B cell (primary cell): ENCODE measurements at regions not wholly inside any gene's neighbourhood (a gene's known extent, or its start where the extent isn't known, plus 50 kb on each side); places are given as distances from the start of the nearest gene placed in this dataset.

Experiments used
- ATAC-seq: fragments of 200-7000 bp; cut with Tn5 transposase; one replicate; pipeline ENCODE4 v1.10.0; 2021; ENCODE audit warnings: low read depth, mild to moderate bottlenecking, moderate number of reproducible peaks, moderate library complexity
- CTCF ChIA-PET: fragments of 350-600 bp; sonication (Branson Sonifier 250); formaldehyde crosslinking; loops from one replicate; lab custom pipeline; 2021; ENCODE audit warnings: antibody characterized with exemption, inconsistent platforms; lab: Charles Lee
- POLR2A ChIA-PET: fragments of 350-600 bp; sonication (Branson Sonifier 250); formaldehyde crosslinking; loops from one replicate; lab custom pipeline; 2021; ENCODE audit warnings: antibody characterized with exemption; lab: Charles Lee
- DNase-seq: peaks from one replicate; pipeline ENCODE4 v3.0.0; 2013
- H2AFZ ChIP-seq: 2 replicates; pipeline ENCODE4 v1.6.1; 2012; ENCODE audit warnings: mild to moderate bottlenecking, low read depth, low read length; ENCODE audit not compliant: insufficient read depth, poor library complexity, severe bottlenecking
- H3K27ac ChIP-seq, 2 donors: 1 replicate in 1 of 2; 2 replicates in 1 of 2; pipeline ENCODE4 v1.5.1; 2012 to 2013; ENCODE audit warnings: low read length in 2 of 2, mild to moderate bottlenecking in 2 of 2, moderate library complexity in 1 of 2
- H3K27me3 ChIP-seq, 4 experiments: fragments of 200-600 bp in 1 of 4; sonication (generic) in 1 of 4; replicated peaks in 1 of 4; 1 replicate in 2 of 4; 2 replicates in 2 of 4; pipeline versions ENCODE4 v1.6.1 to v1.7.0; 2013 to 2016; ENCODE audit warnings: low read length in 3 of 4, mild to moderate bottlenecking in 2 of 4, mixed read lengths in 1 of 4, moderate library complexity in 1 of 4; ENCODE audit not compliant: insufficient read depth in 4 of 4, control insufficient read depth in 3 of 4; ENCODE audit errors: control extremely low read depth in 1 of 4
- H3K36me3 ChIP-seq, 2 experiments: replicated peaks in 1 of 2; 1 replicate in 1 of 2; 2 replicates in 1 of 2; pipeline versions ENCODE4 v1.6.1 to v1.7.1; 2013; ENCODE audit warnings: low read length in 1 of 2; ENCODE audit not compliant: insufficient read depth in 2 of 2, control insufficient read depth in 1 of 2; ENCODE audit errors: control extremely low read depth in 1 of 2, extremely low read depth in 1 of 2
- H3K4me1 ChIP-seq, 2 donors: fragments of 200-600 bp in 1 of 2; sonication (generic) in 1 of 2; 1 replicate in 1 of 2; 2 replicates in 1 of 2; pipeline versions ENCODE4 v1.5.1 to v1.6.1; 2013 to 2017; ENCODE audit warnings: low read length in 2 of 2; ENCODE audit not compliant: control insufficient read depth in 2 of 2, insufficient read depth in 2 of 2
- H3K4me2 ChIP-seq: replicated peaks from 2 replicates; pipeline ENCODE3; 2012; ENCODE audit warnings: mild to moderate bottlenecking, low read depth, low read length; ENCODE audit not compliant: poor library complexity, severe bottlenecking
- H3K4me3 ChIP-seq, 5 experiments: fragments of 200-600 bp in 1 of 5; sonication (generic) in 1 of 5; 1 replicate in 3 of 5; 2 replicates in 2 of 5; pipeline versions ENCODE4 v1.5.1 to v1.7.0; 2011 to 2016; ENCODE audit warnings: low read length in 4 of 5, mild to moderate bottlenecking in 4 of 5, low read depth in 2 of 5, control low read depth in 1 of 5, moderate library complexity in 1 of 5; ENCODE audit not compliant: insufficient read depth in 1 of 5; ENCODE audit errors: control extremely low read depth in 1 of 5, extremely low read depth in 1 of 5
- H3K79me2 ChIP-seq: fragments of 200-600 bp; sonication (generic); one replicate; pipeline ENCODE4 v1.6.0; 2016; ENCODE audit warnings: low read length; ENCODE audit not compliant: control insufficient read depth, insufficient read depth
- H3K9ac ChIP-seq: fragments of 200-600 bp; sonication (generic); 2 replicates; pipeline ENCODE4 v1.6.1; 2017; ENCODE audit warnings: mild to moderate bottlenecking, low read length, moderate library complexity
- H3K9me3 ChIP-seq, 3 donors: one replicate each; pipeline versions ENCODE4 v1.6.1 to v1.7.1; 2013; ENCODE audit warnings: low read length in 2 of 3; ENCODE audit not compliant: control insufficient read depth in 2 of 3, insufficient read depth in 1 of 3; ENCODE audit errors: control extremely low read depth in 1 of 3
- H4K20me1 ChIP-seq: 2 replicates; pipeline ENCODE4 v1.6.0; 2012; ENCODE audit warnings: mild to moderate bottlenecking, low read length; ENCODE audit not compliant: insufficient read depth, control insufficient read depth, poor library complexity, severe bottlenecking
- H3K27ac Mint-ChIP-seq: one replicate; pipeline ENCODE4 v1.8.0; 2021; ENCODE audit warnings: mixed read lengths
- H3K27me3 Mint-ChIP-seq: one replicate; pipeline ENCODE4 v1.8.0; 2021; ENCODE audit warnings: mixed read lengths
- H3K4me1 Mint-ChIP-seq: one replicate; pipeline ENCODE4 v1.8.0; 2021; ENCODE audit warnings: mixed read lengths
- H3K4me3 Mint-ChIP-seq: one replicate; pipeline ENCODE4 v1.8.0; 2021; ENCODE audit warnings: mixed read lengths
- H3K9me3 Mint-ChIP-seq: one replicate; pipeline ENCODE4 v1.8.0; 2022; ENCODE audit warnings: mixed read lengths; ENCODE audit not compliant: insufficient read depth
- CTCF ChIP-seq: fragments of 200-600 bp; IDR thresholded peaks from one replicate; pipeline ENCODE4 v1.8.0; 2022; ENCODE audit warnings: antibody characterized with exemption, mild to moderate bottlenecking
- EZH2 ChIP-seq: IDR thresholded peaks from 2 replicates; pipeline ENCODE4 v1.6.1; 2012; ENCODE audit warnings: borderline replicate concordance, low read depth, mild to moderate bottlenecking, moderate library complexity, low read length; ENCODE audit not compliant: insufficient read depth, poor library complexity, severe bottlenecking
- WGBS: methylation state at CpG from one replicate; pipeline ENCODE4 v1.1.5; 2013; ENCODE audit warnings: missing lambda C conversion rate; ENCODE audit not compliant: insufficient coverage; 5-methylcytosine and 5-hydroxymethylcytosine counted together
- intact Hi-C: fragments of 100-400 bp; cut with micrococcal nuclease; formaldehyde crosslinking; loops from one replicate; pipeline ENCODE4 v1.10.0; 2022

GRCh38 chr13:65629926-65630325, 1600.2 kb downstream of the PCDH9 start:
- no peak for DNase-seq
- H3K36me3 ChIP-seq = no peaks in the 10 kb centered on the region
- H2AFZ ChIP-seq = no peak overlapping the region
- H3K9ac ChIP-seq = no peak overlapping the region
- ChIA-PET CTCF (no interaction called here), POLR2A (no interaction called here)
- ATAC-seq = no peak
- Mint-ChIP-seq H3K4me3 (no peak overlapping the region), H3K27me3 (no peaks in the 10 kb centered on the region), H3K27ac (no peak overlapping the region), H3K4me1 (no peaks in the 10 kb centered on the region), H3K9me3 (no peaks in the 10 kb centered on the region)
- H3K79me2 ChIP-seq = no peaks in the 10 kb centered on the region
- no peak overlapping the region for H3K27ac ChIP-seq
- no peaks in the 10 kb centered on the region for H3K27me3 ChIP-seq
- no CpG with 5 or more reads among the region's 2 CpGs for WGBS
- no peak for TF ChIP-seq CTCF
- no peak for TF ChIP-seq EZH2
- no peaks in the 10 kb centered on the region for H3K9me3 ChIP-seq
- no peaks in the 10 kb centered on the region for H4K20me1 ChIP-seq
- no peak overlapping the region for H3K4me2 ChIP-seq
- H3K4me3 ChIP-seq = no peak overlapping the region
- no peaks in the 10 kb centered on the region for H3K4me1 ChIP-seq
- intact Hi-C loops = no loop called here

GRCh38 chr13:65623148-65623547, 1607.0 kb downstream of the PCDH9 start:
- Histone ChIP-seq H3K27me3 (no peaks in the 10 kb centered on the region), H3K4me1 (no peaks in the 10 kb centered on the region), H3K27ac (no peak overlapping the region), H3K9me3 (no peaks in the 10 kb centered on the region), H4K20me1 (no peaks in the 10 kb centered on the region), H3K36me3 (no peaks in the 10 kb centered on the region), H3K4me3 (no peak overlapping the region), H2AFZ (no peak overlapping the region), H3K9ac (no peak overlapping the region), H3K79me2 (no peaks in the 10 kb centered on the region), H3K4me2 (no peak overlapping the region)
- ATAC-seq (no peak), DNase-seq (no peak)
- WGBS = 100% methylated on average over 3 of the region's 3 CpGs
- intact Hi-C loops = no loop called here
- CTCF ChIA-PET = no interaction called here
- H3K27ac Mint-ChIP-seq = no peak overlapping the region
- no peaks in the 10 kb centered on the region for H3K9me3 Mint-ChIP-seq
- POLR2A ChIA-PET = no interaction called here
- no peak overlapping the region for H3K4me3 Mint-ChIP-seq
- no peak for TF ChIP-seq EZH2
- TF ChIP-seq CTCF = no peak
- H3K4me1 Mint-ChIP-seq = no peaks in the 10 kb centered on the region
- H3K27me3 Mint-ChIP-seq = no peaks in the 10 kb centered on the region
